H4 (cell line): ENCODE measurements at regions not wholly inside any gene's neighbourhood (a gene's known extent, or its start where the extent isn't known, plus 50 kb on each side); places are given as distances from the start of the nearest gene placed in this dataset.

Experiments used
- DNase-seq: peaks from one replicate; pipeline ENCODE4 v3.0.0-alpha.2; 2015; ENCODE audit warnings: low spot score

- DNase-seq = no peak
These were observed 237.6 kb downstream of the TLE4 start for GRCh38 chr9:79809316-79809876.

GRCh38 chr9:79807971-79808370 is 236.2 kb downstream of the TLE4 start:
- no peak for DNase-seq

- no peak for DNase-seq
These were observed 234.3 kb downstream of the TLE4 start for GRCh38 chr9:79806086-79806485.

- DNase-seq = no peak
These were observed 229.7 kb downstream of the TLE4 start for GRCh38 chr9:79801459-79801858.

- no peak for DNase-seq
These were observed 228.8 kb downstream of the TLE4 start for GRCh38 chr9:79800578-79800977.

- DNase-seq = no peak
These were observed 228.0 kb downstream of the TLE4 start for GRCh38 chr9:79799691-79800335.

- DNase-seq = no peak
These were observed 226.7 kb downstream of the TLE4 start for GRCh38 chr9:79798450-79798849.

DNA sequence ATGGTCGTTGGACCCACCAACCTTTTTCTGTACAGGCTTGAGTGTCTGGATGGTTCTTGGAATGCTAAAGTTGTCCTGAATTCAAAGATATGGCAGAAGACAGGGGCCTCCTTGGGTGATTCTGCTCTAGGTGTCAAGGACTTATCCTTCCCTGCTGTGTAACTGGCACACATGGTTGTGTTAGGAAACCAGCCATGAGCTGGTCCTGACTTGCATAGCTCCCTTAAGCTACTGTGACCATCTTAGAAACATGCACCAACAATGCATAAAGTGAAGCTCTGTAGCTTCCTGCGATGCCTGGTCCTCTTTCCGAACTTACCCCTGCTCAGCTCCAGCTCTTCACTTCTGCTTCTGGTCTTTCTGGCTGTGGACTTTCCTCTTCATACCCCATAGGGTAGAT is 224.6 kb downstream of the TLE4 start:
- DNase-seq = no peak

- no peak for DNase-seq
These were observed 216.9 kb downstream of the TLE4 start for GRCh38 chr9:79788662-79789061.

DNA sequence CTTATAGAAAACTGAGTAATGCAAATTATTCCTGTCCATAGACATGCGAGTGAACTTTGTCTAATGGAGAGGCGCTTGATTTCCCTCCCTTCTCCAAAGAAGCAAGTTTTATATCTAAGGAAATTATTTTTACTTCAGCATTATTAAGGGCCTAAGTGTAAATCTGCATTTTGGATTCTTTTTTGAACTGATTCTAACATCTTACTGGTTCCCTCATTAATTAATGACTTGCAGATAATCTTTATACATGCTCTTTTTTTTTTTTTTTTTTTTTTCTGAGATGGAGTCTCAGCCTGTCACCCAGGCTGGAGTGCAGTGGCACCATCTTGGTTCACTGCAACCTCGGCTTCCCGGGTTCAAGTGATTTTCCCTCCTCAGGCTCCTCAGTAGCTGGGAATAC is 209.5 kb downstream of the TLE4 start:
- DNase-seq = no peak

GRCh38 chr9:79780559-79780958 is 208.8 kb downstream of the TLE4 start:
- no peak for DNase-seq

DNA sequence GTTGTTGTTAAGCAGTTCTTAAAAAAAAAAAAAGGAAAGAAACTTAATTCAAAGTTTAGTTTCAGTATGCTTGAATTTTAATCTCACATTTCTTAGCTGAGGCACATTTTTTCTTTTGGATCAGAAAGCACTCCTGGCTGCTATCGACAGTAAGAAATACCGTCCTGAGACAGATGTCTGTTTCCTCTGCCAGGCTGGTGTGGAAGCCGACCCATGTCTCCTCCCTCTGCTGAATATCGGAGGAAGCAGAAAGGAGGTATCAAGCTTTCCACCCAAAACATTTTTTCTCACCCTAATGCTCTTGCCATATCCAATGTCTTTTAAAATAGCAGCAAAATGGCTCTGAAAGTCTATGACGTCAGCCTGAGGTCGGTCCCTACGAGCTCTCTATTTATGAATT is 208.1 kb downstream of the TLE4 start:
- DNase-seq = no peak

GRCh38 chr9:79778581-79778980 is 206.8 kb downstream of the TLE4 start:
- no peak for DNase-seq

DNA sequence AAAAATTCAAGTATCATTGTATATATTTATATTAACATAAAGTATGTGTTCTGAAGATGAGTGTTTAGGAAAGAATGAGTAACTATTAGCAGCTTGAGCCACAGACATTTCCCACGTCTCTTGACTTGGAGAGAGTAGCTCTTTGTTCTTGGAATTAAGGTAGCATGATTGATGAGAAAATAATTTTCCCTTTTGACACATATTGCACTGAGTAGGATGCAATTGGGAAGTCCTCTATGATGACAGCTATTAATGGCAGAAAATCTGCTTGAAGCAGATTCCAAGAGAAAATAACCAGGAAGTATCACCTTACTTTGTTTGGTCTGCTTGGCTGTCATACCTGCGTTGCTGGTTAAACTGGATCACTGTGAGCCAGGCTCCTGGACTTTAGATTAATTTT is 204.8 kb downstream of the TLE4 start:
- DNase-seq = no peak
